ENCODE measurements at regions not wholly inside any gene's neighbourhood (a gene's known extent, or its start where the extent isn't known, plus 50 kb on each side); places are given as distances from the start of the nearest gene placed in this dataset.

DNA sequence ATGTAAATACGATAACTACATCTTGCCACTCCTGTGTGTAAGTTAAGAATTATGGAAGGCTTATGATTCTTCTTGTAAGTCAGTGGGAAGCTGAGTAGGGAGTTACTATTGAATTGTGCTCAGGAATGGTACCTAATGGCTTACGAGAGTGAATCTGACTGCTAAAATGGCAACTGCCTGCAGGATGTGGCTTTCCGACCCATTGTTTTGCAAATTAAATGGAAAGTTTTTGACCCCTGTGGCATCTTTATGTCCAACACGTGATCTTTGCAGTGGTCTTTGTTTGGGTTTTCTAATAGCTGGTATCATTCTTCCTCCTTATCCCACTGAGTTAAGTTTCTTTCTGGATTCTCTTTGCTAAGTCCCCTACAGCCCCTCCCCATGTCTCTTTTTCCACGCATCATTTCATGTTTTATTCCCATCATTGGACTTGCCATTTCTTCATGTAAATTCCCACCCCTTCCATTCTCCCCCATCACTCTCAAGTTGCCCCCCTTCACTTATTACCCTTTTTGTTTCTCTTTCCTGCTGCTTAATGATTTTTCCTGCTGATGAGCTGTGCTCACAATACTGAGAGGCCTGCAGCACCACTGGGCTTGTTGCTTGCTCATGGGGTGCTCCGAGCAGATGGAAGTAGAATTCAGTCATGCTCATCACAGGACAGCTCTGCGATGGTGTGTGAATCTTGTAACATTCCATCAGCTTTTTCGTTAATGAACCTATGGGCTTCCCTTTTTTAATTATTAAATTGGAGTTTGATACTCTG, 428.2 kb upstream of the IL12A start:
- TF ChIP-seq, protein P1, sequence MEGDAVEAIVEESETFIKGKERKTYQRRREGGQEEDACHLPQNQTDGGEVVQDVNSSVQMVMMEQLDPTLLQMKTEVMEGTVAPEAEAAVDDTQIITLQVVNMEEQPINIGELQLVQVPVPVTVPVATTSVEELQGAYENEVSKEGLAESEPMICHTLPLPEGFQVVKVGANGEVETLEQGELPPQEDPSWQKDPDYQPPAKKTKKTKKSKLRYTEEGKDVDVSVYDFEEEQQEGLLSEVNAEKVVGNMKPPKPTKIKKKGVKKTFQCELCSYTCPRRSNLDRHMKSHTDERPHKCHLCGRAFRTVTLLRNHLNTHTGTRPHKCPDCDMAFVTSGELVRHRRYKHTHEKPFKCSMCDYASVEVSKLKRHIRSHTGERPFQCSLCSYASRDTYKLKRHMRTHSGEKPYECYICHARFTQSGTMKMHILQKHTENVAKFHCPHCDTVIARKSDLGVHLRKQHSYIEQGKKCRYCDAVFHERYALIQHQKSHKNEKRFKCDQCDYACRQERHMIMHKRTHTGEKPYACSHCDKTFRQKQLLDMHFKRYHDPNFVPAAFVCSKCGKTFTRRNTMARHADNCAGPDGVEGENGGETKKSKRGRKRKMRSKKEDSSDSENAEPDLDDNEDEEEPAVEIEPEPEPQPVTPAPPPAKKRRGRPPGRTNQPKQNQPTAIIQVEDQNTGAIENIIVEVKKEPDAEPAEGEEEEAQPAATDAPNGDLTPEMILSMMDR (IDR thresholded peaks at IDR 0.05): no peak
- no peak for TF ChIP-seq EP300 (IDR thresholded peaks at IDR 0.05)
- TF ChIP-seq POLR2AphosphoS5 (IDR thresholded peaks at IDR 0.05): no peak
- TF ChIP-seq POLR2A (IDR thresholded peaks at IDR 0.05): no peak
- no peak for ATAC-seq (ENCODE audit: low FRiP score in 2 of 2)
- Histone ChIP-seq H3K9me3 (no peaks in the 10 kb centered on the region), H3K27me3 (no peaks in the 10 kb centered on the region), H3K36me3 (no peaks in the 10 kb centered on the region), H3K4me3 (no peak overlapping the region), H3K27ac (no peak overlapping the region), H3K4me1 (no peaks in the 10 kb centered on the region)
- 64 to 66% methylated on average over 8 of the region's 8 CpGs for WGBS, 2 donors
- DNase-seq: no peak

DNA sequence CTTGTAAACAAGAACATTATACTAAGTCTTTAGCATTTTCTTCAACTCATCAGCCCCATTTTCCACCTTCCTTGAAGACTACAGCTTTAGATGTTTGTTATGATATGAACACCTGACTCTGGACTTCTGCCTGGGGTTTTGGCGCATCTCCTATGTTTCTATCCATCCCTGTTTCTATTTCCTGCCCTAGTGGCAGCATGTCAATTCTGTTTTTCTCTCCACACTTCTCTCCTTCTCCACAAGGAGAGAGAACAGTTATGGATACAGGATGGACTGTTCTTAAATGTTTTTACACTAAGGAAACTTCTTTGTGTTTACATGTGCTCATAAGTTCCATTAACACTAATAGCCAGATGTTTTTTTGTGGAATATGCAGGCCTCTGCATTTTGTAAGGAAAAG, 423.3 kb upstream of the IL12A start:
- Histone ChIP-seq H3K27ac (no peak overlapping the region), H3K36me3 (no peaks in the 10 kb centered on the region), H3K4me1 (no peaks in the 10 kb centered on the region), H3K27me3 (no peaks in the 10 kb centered on the region), H3K9me3 (no peaks in the 10 kb centered on the region), H3K4me3 (no peak overlapping the region)
- WGBS, 2 donors: 88 to 94% methylated on average over 1 of the region's 1 CpG
- ATAC-seq (ENCODE audit: low FRiP score in 2 of 2): no peak
- TF ChIP-seq, protein P1 (IDR thresholded peaks at IDR 0.05): no peak
- TF ChIP-seq EP300 (IDR thresholded peaks at IDR 0.05) (no peak), POLR2A (IDR thresholded peaks at IDR 0.05) (no peak), POLR2AphosphoS5 (IDR thresholded peaks at IDR 0.05) (no peak)
- DNase-seq: no peak

DNA sequence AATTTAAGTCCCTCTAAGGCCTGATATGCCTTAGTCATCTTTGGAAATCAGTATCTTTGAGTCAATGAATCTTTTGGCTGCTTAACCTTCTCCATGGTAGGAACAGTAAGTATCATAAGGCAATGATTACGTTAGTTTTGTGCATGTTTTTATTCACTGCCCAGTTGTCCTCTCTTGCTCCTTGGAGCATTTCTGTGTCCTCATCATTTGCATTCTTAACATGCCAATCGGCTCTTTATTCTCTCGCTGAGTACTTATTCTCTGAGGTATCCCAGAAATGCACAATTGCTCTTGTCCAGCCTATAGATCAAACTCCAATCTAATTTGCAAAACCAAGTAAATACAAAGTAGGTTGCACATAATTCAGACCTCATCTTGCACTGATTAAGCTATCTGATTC, 405.0 kb upstream of the IL12A start:
- H3K9me3 ChIP-seq: no peaks in the 10 kb centered on the region
- H3K27me3 ChIP-seq: no peaks in the 10 kb centered on the region
- H3K4me1 ChIP-seq: no peaks in the 10 kb centered on the region
- no peaks in the 10 kb centered on the region for H3K36me3 ChIP-seq
- DNase-seq (no peak), ATAC-seq (ENCODE audit: low FRiP score in 2 of 2) (no peak)
- no peak overlapping the region for H3K4me3 ChIP-seq
- 61 to 63% methylated on average over 3 of the region's 3 CpGs for WGBS, 2 donors
- no peak for TF ChIP-seq EP300 (IDR thresholded peaks at IDR 0.05)
- no peak for TF ChIP-seq POLR2A (IDR thresholded peaks at IDR 0.05)
- TF ChIP-seq, protein P1 (IDR thresholded peaks at IDR 0.05): no peak
- no peak for TF ChIP-seq POLR2AphosphoS5 (IDR thresholded peaks at IDR 0.05)
- H3K27ac ChIP-seq: no peak overlapping the region

DNA sequence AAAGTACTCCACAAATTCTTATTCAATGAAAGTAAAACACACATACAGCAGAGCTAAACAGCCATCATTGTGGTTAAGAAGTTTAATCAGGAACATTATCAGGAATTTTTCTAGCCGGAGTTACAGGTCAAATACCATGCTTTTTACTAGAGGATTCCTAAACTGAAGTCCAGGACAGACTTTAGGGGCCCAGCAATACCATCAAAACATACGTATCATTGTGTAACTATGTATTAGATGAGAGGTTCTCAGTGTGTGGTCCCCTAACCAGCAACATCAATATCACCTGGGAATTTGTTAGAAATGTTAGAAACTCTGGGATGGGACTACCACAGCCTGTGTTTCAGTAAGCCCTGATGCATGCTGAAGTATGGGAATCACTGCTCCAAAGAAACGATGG, 404.2 kb upstream of the IL12A start:
- ATAC-seq (ENCODE audit: low FRiP score in 2 of 2): no peak
- no peak overlapping the region for H3K27ac ChIP-seq
- H3K4me1 ChIP-seq: no peaks in the 10 kb centered on the region
- no peaks in the 10 kb centered on the region for H3K9me3 ChIP-seq
- H3K36me3 ChIP-seq: no peaks in the 10 kb centered on the region
- WGBS, 2 donors: 62 to 68% methylated on average over 3 of the region's 3 CpGs
- no peak for TF ChIP-seq EP300 (IDR thresholded peaks at IDR 0.05)
- TF ChIP-seq POLR2AphosphoS5 (IDR thresholded peaks at IDR 0.05): no peak
- TF ChIP-seq, protein P1 (IDR thresholded peaks at IDR 0.05): no peak
- TF ChIP-seq POLR2A (IDR thresholded peaks at IDR 0.05): no peak
- H3K4me3 ChIP-seq: no peak overlapping the region
- H3K27me3 ChIP-seq: no peaks in the 10 kb centered on the region
- no peak for DNase-seq
